OCI-LY3 (cell line): ENCODE measurements at regions not wholly inside any gene's neighbourhood (a gene's known extent, or its start where the extent isn't known, plus 50 kb on each side); places are given as distances from the start of the nearest gene placed in this dataset.

ENCODE experiments used
- H2AFZ ChIP-seq: fragments of 200-600, 300-600 bp; shearing (Covaris generic); 2 replicates; pipeline ENCODE4 v1.6.0; 2014; ENCODE audit warnings: antibody characterized with exemption, low read depth, low read length
- H3K27ac ChIP-seq: fragments of 200-600, 300-600 bp; sonication (generic); 2 replicates; pipeline ENCODE4 v1.5.1; 2014; ENCODE audit warnings: mild to moderate bottlenecking, low read length, moderate library complexity, mixed read lengths
- H3K27me3 ChIP-seq: fragments of 200-600, 300-600 bp; sonication (generic); 2 replicates; pipeline ENCODE4 v1.6.1; 2014; ENCODE audit warnings: low read depth, low read length, mixed read lengths
- H3K36me3 ChIP-seq: fragments of 200-600, 300-600 bp; sonication (generic); replicated peaks from 2 replicates; pipeline ENCODE3; 2014; ENCODE audit warnings: low read depth, low read length, mixed read lengths
- H3K4me1 ChIP-seq: fragments of 300-600, 200-600 bp; sonication (generic); 2 replicates; pipeline ENCODE4 v1.6.1; 2014; ENCODE audit warnings: low read length, mixed read lengths
- H3K4me2 ChIP-seq: fragments of 200-600, 300-600 bp; sonication (generic); 2 replicates; pipeline ENCODE4 v1.6.1; 2014; ENCODE audit warnings: low read length, mixed read lengths
- H3K4me3 ChIP-seq: fragments of 300-600, 200-600 bp; sonication (generic); 2 replicates; pipeline ENCODE4 v1.5.1; 2014; ENCODE audit warnings: antibody characterized with exemption, mild to moderate bottlenecking, low read length, moderate library complexity
- H3K79me2 ChIP-seq: fragments of 300-600, 200-600 bp; shearing (Covaris generic); 2 replicates; pipeline ENCODE4 v1.6.1; 2014; ENCODE audit warnings: mild to moderate bottlenecking, low read length, mixed read lengths
- H3K9ac ChIP-seq: fragments of 300-600, 200-600 bp; shearing (Covaris generic); 2 replicates; pipeline ENCODE4 v1.6.0; 2014; ENCODE audit warnings: mild to moderate bottlenecking, low read length, moderate library complexity
- H3K9me3 ChIP-seq: fragments of 200-600, 300-600 bp; shearing (Covaris generic); 2 replicates; pipeline ENCODE4 v1.6.1; 2014; ENCODE audit warnings: low read length, mixed read lengths; ENCODE audit not compliant: insufficient read depth
- H4K20me1 ChIP-seq: fragments of 200-600, 300-600 bp; sonication (generic); 2 replicates; pipeline ENCODE4 v1.6.1; 2016; ENCODE audit warnings: low read length, mixed read lengths; ENCODE audit not compliant: insufficient read depth
- CTCF ChIP-seq: fragments of 200-600, 300-600 bp; sonication (generic); IDR thresholded peaks from 2 replicates; pipeline ENCODE4 v1.5.1; 2014; ENCODE audit warnings: antibody characterized with exemption, low read length, low read depth
- EZH2phosphoT487 ChIP-seq: fragments of 200-600 bp; shearing (Covaris generic); IDR thresholded peaks from 2 replicates; pipeline ENCODE4 v1.6.1; 2018; ENCODE audit warnings: antibody characterized with exemption, mixed run types, low read depth

GRCh38 chr4:152037435-152037834, 276.6 kb upstream of the GATB start:
- Histone ChIP-seq H4K20me1 (no peaks in the 10 kb centered on the region), H3K4me2 (no peak overlapping the region), H3K27ac (no peak overlapping the region), H3K4me1 (peaks cover 20% of the 10 kb centered on the region), H2AFZ (no peak overlapping the region), H3K4me3 (no peak overlapping the region), H3K27me3 (no peaks in the 10 kb centered on the region), H3K9ac (no peak overlapping the region), H3K9me3 (no peaks in the 10 kb centered on the region), H3K36me3 (no peaks in the 10 kb centered on the region), H3K79me2 (no peaks in the 10 kb centered on the region)
- TF ChIP-seq EZH2phosphoT487 (no peak), CTCF (no peak)

GRCh38 chr4:152033621-152034020, 272.8 kb upstream of the GATB start:
- no peak overlapping the region for H3K4me2 ChIP-seq
- H3K79me2 ChIP-seq: no peaks in the 10 kb centered on the region

GRCh38 chr4:152032722-152033131, 271.9 kb upstream of the GATB start:
- H3K9me3 ChIP-seq: no peaks in the 10 kb centered on the region
- no peaks in the 10 kb centered on the region for H3K79me2 ChIP-seq
- no peak for TF ChIP-seq EZH2phosphoT487
- TF ChIP-seq CTCF: no peak
- H3K4me2 ChIP-seq: no peak overlapping the region
- H2AFZ ChIP-seq: no peak overlapping the region
- H4K20me1 ChIP-seq: no peaks in the 10 kb centered on the region
- peaks cover 3% of the 10 kb centered on the region; the same call in 1 of the 2 replicates for H3K27me3 ChIP-seq
- no peak overlapping the region for H3K9ac ChIP-seq
- H3K27ac ChIP-seq: no peak overlapping the region
- no peaks in the 10 kb centered on the region for H3K36me3 ChIP-seq
- H3K4me3 ChIP-seq: no peak overlapping the region
- H3K4me1 ChIP-seq: peaks cover 6% of the 10 kb centered on the region

More at GRCh38 chr4:152033621-152034020, 272.8 kb upstream of the GATB start:
- no peak for TF ChIP-seq EZH2phosphoT487
- TF ChIP-seq CTCF: no peak
- no peak overlapping the region for H3K4me3 ChIP-seq
- no peaks in the 10 kb centered on the region for H3K36me3 ChIP-seq
- no peaks in the 10 kb centered on the region for H4K20me1 ChIP-seq
- peaks cover 6% of the 10 kb centered on the region for H3K4me1 ChIP-seq
- no peaks in the 10 kb centered on the region for H3K27me3 ChIP-seq
- no peaks in the 10 kb centered on the region for H3K9me3 ChIP-seq
- H2AFZ ChIP-seq: no peak overlapping the region
- no peak overlapping the region for H3K9ac ChIP-seq
- no peak overlapping the region for H3K27ac ChIP-seq

- no peaks in the 10 kb centered on the region for H4K20me1 ChIP-seq
- no peaks in the 10 kb centered on the region for H3K36me3 ChIP-seq
- H3K27ac ChIP-seq: no peak overlapping the region
- H3K79me2 ChIP-seq: no peaks in the 10 kb centered on the region
- H3K4me3 ChIP-seq: no peak overlapping the region
- peaks cover 3% of the 10 kb centered on the region; the same call in 1 of the 2 replicates for H3K27me3 ChIP-seq
- H3K9ac ChIP-seq: no peak overlapping the region
- H2AFZ ChIP-seq: no peak overlapping the region
- H3K4me2 ChIP-seq: no peak overlapping the region
- H3K4me1 ChIP-seq: no peaks in the 10 kb centered on the region
- H3K9me3 ChIP-seq: no peaks in the 10 kb centered on the region
- TF ChIP-seq CTCF (no peak), EZH2phosphoT487 (no peak)
These were observed 268.8 kb upstream of the GATB start for GRCh38 chr4:152029631-152030030.
